ENCODE measurements at regions not wholly inside any gene's neighbourhood (a gene's known extent, or its start where the extent isn't known, plus 50 kb on each side); places are given as distances from the start of the nearest gene placed in this dataset.

- TF ChIP-seq, protein P1, sequence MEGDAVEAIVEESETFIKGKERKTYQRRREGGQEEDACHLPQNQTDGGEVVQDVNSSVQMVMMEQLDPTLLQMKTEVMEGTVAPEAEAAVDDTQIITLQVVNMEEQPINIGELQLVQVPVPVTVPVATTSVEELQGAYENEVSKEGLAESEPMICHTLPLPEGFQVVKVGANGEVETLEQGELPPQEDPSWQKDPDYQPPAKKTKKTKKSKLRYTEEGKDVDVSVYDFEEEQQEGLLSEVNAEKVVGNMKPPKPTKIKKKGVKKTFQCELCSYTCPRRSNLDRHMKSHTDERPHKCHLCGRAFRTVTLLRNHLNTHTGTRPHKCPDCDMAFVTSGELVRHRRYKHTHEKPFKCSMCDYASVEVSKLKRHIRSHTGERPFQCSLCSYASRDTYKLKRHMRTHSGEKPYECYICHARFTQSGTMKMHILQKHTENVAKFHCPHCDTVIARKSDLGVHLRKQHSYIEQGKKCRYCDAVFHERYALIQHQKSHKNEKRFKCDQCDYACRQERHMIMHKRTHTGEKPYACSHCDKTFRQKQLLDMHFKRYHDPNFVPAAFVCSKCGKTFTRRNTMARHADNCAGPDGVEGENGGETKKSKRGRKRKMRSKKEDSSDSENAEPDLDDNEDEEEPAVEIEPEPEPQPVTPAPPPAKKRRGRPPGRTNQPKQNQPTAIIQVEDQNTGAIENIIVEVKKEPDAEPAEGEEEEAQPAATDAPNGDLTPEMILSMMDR (IDR thresholded peaks at IDR 0.05; ENCODE audit: control extremely low read depth, extremely low read depth, low read depth, missing control alignments): no peak
- POLR2A ChIA-PET: no interaction called here
- CTCF ChIA-PET: interaction anchor here (1.0 to 2.2 kb wide), 3 partner anchors 9 to 27 kb away, joined by 3 to 9 read pairs (median 6); no protein-coding TSS in a partner anchor
- DNase-seq (ENCODE audit: extremely low spot score): no peak
These were observed 227.7 kb upstream of the CD96 start for GRCh38 chr3:111314181-111314873.

DNA sequence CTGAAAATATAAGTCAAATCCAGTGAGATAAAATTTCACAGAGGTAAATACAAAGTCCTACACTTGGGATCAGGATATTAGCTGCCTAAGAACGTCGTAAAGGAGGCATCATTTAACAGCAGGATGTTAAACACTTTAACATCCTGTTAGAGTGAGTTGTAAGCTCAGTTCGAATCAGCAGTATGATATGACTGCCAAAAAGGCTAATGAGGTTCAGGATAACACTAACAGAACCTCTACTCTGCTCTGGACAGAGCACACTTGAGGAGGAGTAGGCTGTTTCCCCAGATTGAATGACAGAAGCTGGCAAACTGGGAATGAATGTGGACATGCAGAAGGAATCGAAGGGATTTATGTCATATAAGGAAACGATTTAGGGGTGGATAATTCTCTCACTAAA is 227.1 kb upstream of the CD96 start:
- ChIA-PET POLR2A (no interaction called here), CTCF (interaction anchor here (1.0 to 2.2 kb wide), 4 partner anchors 8 to 27 kb away, joined by 3 to 9 read pairs (median 5); no protein-coding TSS in a partner anchor)
- TF ChIP-seq, protein P1 (IDR thresholded peaks at IDR 0.05; ENCODE audit: control extremely low read depth, extremely low read depth, low read depth, missing control alignments): no peak
- no peak for DNase-seq (ENCODE audit: extremely low spot score)

- ChIA-PET POLR2A (no interaction called here), CTCF (interaction anchor here (1.3 to 1.5 kb wide), 2 partner anchors 12 to 15 kb away, joined by 3 to 4 read pairs; no protein-coding TSS in a partner anchor)
- DNase-seq (ENCODE audit: extremely low spot score): no peak
- TF ChIP-seq, protein P1 (IDR thresholded peaks at IDR 0.05; ENCODE audit: control extremely low read depth, extremely low read depth, low read depth, missing control alignments): no peak
These were observed 225.9 kb upstream of the CD96 start for GRCh38 chr3:111315930-111316587.

DNA sequence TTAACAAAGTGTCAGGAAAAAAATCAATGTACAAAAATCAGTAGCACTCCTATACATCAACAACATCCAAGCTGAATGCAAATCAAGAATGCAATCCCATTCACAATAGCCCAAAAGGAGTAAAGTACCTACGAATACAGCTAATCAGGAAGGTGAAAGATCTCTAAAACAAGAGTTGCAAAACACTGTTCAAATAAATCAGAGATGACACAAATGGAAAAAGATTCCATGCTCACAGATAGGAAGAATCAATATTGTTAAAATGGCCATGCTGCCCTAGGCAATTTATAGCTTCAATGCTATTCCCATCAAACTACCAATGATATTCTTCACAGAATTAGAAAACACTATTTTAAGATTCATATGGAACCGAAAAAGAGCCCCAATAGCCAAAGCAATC is 223.7 kb upstream of the CD96 start:
- ChIA-PET CTCF (interaction anchor here (1.4 kb wide), 2 partner anchors 12 kb away, joined by 3 to 4 read pairs; no protein-coding TSS in a partner anchor), POLR2A (no interaction called here)
- no peak for DNase-seq (ENCODE audit: extremely low spot score)
- TF ChIP-seq, protein P1 (IDR thresholded peaks at IDR 0.05; ENCODE audit: control extremely low read depth, extremely low read depth, low read depth, missing control alignments): no peak

- POLR2A ChIA-PET: no interaction called here
- TF ChIP-seq, protein P1 (IDR thresholded peaks at IDR 0.05; ENCODE audit: control extremely low read depth, extremely low read depth, low read depth, missing control alignments): no peak
- DNase-seq (ENCODE audit: extremely low spot score): no peak
- CTCF ChIA-PET: no interaction called here
These were observed 222.4 kb upstream of the CD96 start for GRCh38 chr3:111319598-111319997.

DNA sequence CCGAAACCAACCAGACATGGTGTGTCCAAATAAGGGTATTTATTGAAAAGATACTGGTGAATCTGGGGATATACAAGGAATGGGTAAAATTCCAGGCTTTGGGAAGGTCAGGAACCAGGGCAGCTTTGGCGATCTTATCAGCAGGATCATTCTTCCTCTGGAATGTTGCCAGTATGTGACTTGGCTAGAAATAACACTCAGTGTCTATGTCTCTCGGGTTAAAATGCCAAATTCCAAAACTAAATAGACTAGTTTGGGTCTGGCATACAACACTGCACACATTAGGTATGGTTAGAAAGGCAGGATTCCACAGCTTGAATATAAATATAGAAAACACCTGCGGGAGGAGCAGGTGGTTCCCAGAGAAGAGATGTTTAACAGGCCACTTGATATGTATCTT is 220.2 kb upstream of the CD96 start:
- ChIA-PET CTCF (interaction anchor here (1.9 to 2.3 kb wide), 2 partner anchors 8 to 14 kb away, joined by 4 to 9 read pairs; no protein-coding TSS in a partner anchor), POLR2A (no interaction called here)
- no peak for DNase-seq (ENCODE audit: extremely low spot score)
- TF ChIP-seq, protein P1 (IDR thresholded peaks at IDR 0.05; ENCODE audit: control extremely low read depth, extremely low read depth, low read depth, missing control alignments): no peak
